Liver (tissue), 8 donors: ENCODE measurements at regions not wholly inside any gene's neighbourhood (a gene's known extent, or its start where the extent isn't known, plus 50 kb on each side); places are given as distances from the start of the nearest gene placed in this dataset.
A peak's percentile ranks its signal among the peaks of the same experiment; 100 is the strongest.

ENCODE experiments used
- DNase-seq: peaks from one replicate; pipeline ENCODE4 v3.0.0-alpha.2; 2017; ENCODE audit warnings: low spot score
- H3K27ac ChIP-seq, 2 donors: one replicate each; pipeline ENCODE4 v1.7.0; 2013; ENCODE audit warnings: inconsistent platforms in 2 of 2, low read length in 2 of 2, control low read depth in 1 of 2, low read depth in 1 of 2, mild to moderate bottlenecking in 1 of 2
- H3K27me3 ChIP-seq, 4 donors: one replicate each; pipeline versions ENCODE4 v1.6.1 to v1.7.0; 2013; ENCODE audit warnings: low read length in 3 of 4, inconsistent platforms in 1 of 4, mild to moderate bottlenecking in 1 of 4, moderate library complexity in 1 of 4; ENCODE audit not compliant: control insufficient read depth in 4 of 4, insufficient read depth in 4 of 4
- H3K36me3 ChIP-seq, 4 donors: one replicate each; pipeline versions ENCODE4 v1.6.1 to v1.7.0; 2013; ENCODE audit warnings: low read length in 3 of 4, mild to moderate bottlenecking in 3 of 4, low read depth in 1 of 4, moderate library complexity in 1 of 4; ENCODE audit not compliant: control insufficient read depth in 4 of 4, insufficient read depth in 3 of 4
- H3K4me1 ChIP-seq, 4 donors: one replicate each; pipeline versions ENCODE4 v1.6.1 to v1.7.0; 2013; ENCODE audit warnings: low read length in 3 of 4, mild to moderate bottlenecking in 3 of 4, moderate library complexity in 1 of 4; ENCODE audit not compliant: control insufficient read depth in 4 of 4, insufficient read depth in 4 of 4
- H3K4me3 ChIP-seq, 3 donors: one replicate each; pipeline versions ENCODE4 v1.6.1 to v1.7.0; 2013; ENCODE audit warnings: low read length in 3 of 3, control low read depth in 1 of 3, low read depth in 1 of 3, mild to moderate bottlenecking in 1 of 3
- H3K9ac ChIP-seq, 2 donors: one replicate each; pipeline ENCODE4 v1.7.0; 2013; ENCODE audit warnings: low read length in 2 of 2, mild to moderate bottlenecking in 2 of 2, moderate library complexity in 2 of 2, control low read depth in 1 of 2, low read depth in 1 of 2
- H3K9me3 ChIP-seq, 4 donors: one replicate each; pipeline versions ENCODE4 v1.6.1 to v1.7.0; 2013; ENCODE audit warnings: low read length in 3 of 4; ENCODE audit not compliant: control insufficient read depth in 4 of 4
- EGR1 ChIP-seq, 2 donors: IDR thresholded peaks; 2 replicates each; pipeline ENCODE4 v1.6.1; 2016 to 2018; ENCODE audit warnings: antibody characterized with exemption in 2 of 2, low read depth in 2 of 2
- FOXA1 ChIP-seq: IDR thresholded peaks from 2 replicates; pipeline ENCODE4 v1.6.1; 2016; ENCODE audit warnings: antibody characterized with exemption
- FOXA2 ChIP-seq: IDR thresholded peaks from 2 replicates; pipeline ENCODE4 v1.6.1; 2016; ENCODE audit warnings: antibody characterized with exemption
- GABPA ChIP-seq, 2 donors: IDR thresholded peaks in 1 of 2; conservative IDR thresholded peaks in 1 of 2; 2 replicates each; pipeline ENCODE4 v1.6.1; 2016; ENCODE audit warnings: antibody characterized with exemption in 2 of 2, mild to moderate bottlenecking in 1 of 2, moderate library complexity in 1 of 2
- HNF4A ChIP-seq, 2 donors: conservative IDR thresholded peaks; 2 replicates each; pipeline ENCODE4 v1.6.1; 2016; ENCODE audit warnings: antibody characterized with exemption in 2 of 2, mild to moderate bottlenecking in 2 of 2
- HNF4G ChIP-seq: IDR thresholded peaks from 2 replicates; pipeline ENCODE4 v1.6.1; 2016; ENCODE audit warnings: antibody characterized with exemption
- JUND ChIP-seq, 2 donors: IDR thresholded peaks; 2 replicates each; pipeline ENCODE4 v1.6.1; 2016; ENCODE audit warnings: antibody characterized with exemption in 2 of 2
- NR2F2 ChIP-seq: IDR thresholded peaks from 2 replicates; pipeline ENCODE4 v1.6.1; 2016; ENCODE audit warnings: antibody characterized with exemption
- RAD21 ChIP-seq, 2 donors: IDR thresholded peaks; 2 replicates each; pipeline ENCODE4 v1.6.1; 2016; ENCODE audit warnings: antibody characterized with exemption in 2 of 2, mild to moderate bottlenecking in 2 of 2
- RXRA ChIP-seq, 2 donors: IDR thresholded peaks; 2 replicates each; pipeline ENCODE4 v1.6.1; 2017 to 2018; ENCODE audit warnings: antibody characterized with exemption in 2 of 2, mild to moderate bottlenecking in 1 of 2
- SP1 ChIP-seq: IDR thresholded peaks from 2 replicates; pipeline ENCODE4 v1.6.1; 2018; ENCODE audit warnings: antibody characterized with exemption, mild to moderate bottlenecking
- TAF1 ChIP-seq: conservative IDR thresholded peaks from 2 replicates; pipeline ENCODE4 v1.6.1; 2016; ENCODE audit warnings: antibody characterized with exemption, mild to moderate bottlenecking
- YY1 ChIP-seq: IDR thresholded peaks from 2 replicates; pipeline ENCODE4 v1.6.1; 2016; ENCODE audit warnings: antibody characterized with exemption, mild to moderate bottlenecking
- WGBS: extraction: QIAGEN DNeasy Blood & Tissue Kit; methylation state at CpG from one replicate; pipeline ENCODE4 v1.1.7; 2013; 5-methylcytosine and 5-hydroxymethylcytosine counted together
- TF ChIP-seq, protein P1 (sequence below): IDR thresholded peaks from 2 replicates; pipeline ENCODE4 v1.6.1; 2016; ENCODE audit warnings: antibody characterized with exemption, mild to moderate bottlenecking
- TF ChIP-seq, protein P2 (sequence below): IDR thresholded peaks from 2 replicates; pipeline ENCODE4 v1.6.1; 2016; ENCODE audit warnings: antibody characterized with exemption
- TF ChIP-seq, protein P3 (sequence below): IDR thresholded peaks from 2 replicates; pipeline ENCODE4 v1.6.1; 2016; ENCODE audit warnings: antibody characterized with exemption
- TF ChIP-seq, protein P4 (sequence below): IDR thresholded peaks from 2 replicates; pipeline ENCODE4 v1.6.1; 2016; ENCODE audit warnings: antibody characterized with exemption
- TF ChIP-seq, protein P5 (sequence below): fragments of 150-350 bp; IDR thresholded peaks from 2 replicates; pipeline ENCODE4 v1.5.1; 2017; ENCODE audit warnings: improper control_type of control experiment, low read depth, low read length; ENCODE audit not compliant: missing input control
- donor health status: healthy.
- donor health status: healthy.
- donor health status: healthy.
- donor health status: healthy.
- donor health status: healthy.

DNA sequence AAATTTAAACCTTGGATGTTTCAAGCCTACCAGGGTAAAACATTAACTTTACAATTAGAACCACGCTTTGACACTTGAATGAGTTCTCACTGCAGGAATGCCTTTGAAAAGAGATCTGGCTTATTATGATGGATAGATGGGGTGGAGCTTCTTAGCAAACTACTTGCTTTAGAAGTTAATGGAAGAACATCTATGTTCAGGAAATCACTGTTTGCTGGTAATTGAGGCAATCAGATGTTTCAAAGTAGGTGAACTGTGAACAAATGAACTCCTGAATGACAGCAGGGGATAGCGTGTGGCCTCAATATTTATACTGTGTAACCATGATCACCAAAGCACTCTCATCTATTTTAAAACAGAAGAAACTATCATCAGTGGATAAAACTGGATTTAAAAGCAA is 383.6 kb downstream of the PIK3C3 start:
- H3K27ac ChIP-seq: peak overlapping the region; percentile 57 to 88
- 24% methylated on average over 2 of the region's 2 CpGs for WGBS
- no peaks in the 10 kb centered on the region for H3K27me3 ChIP-seq
- peak overlapping the region in 1 of 2 donors; percentile 24 for H3K9ac ChIP-seq
- H3K9me3 ChIP-seq: no peaks in the 10 kb centered on the region
- DNase-seq: no peak
- no peaks in the 10 kb centered on the region for H3K36me3 ChIP-seq
- H3K4me1 ChIP-seq: peaks cover 10 to 37% (median 27%) of the 10 kb centered on the region in 4 donors
- TF ChIP-seq, protein P1, sequence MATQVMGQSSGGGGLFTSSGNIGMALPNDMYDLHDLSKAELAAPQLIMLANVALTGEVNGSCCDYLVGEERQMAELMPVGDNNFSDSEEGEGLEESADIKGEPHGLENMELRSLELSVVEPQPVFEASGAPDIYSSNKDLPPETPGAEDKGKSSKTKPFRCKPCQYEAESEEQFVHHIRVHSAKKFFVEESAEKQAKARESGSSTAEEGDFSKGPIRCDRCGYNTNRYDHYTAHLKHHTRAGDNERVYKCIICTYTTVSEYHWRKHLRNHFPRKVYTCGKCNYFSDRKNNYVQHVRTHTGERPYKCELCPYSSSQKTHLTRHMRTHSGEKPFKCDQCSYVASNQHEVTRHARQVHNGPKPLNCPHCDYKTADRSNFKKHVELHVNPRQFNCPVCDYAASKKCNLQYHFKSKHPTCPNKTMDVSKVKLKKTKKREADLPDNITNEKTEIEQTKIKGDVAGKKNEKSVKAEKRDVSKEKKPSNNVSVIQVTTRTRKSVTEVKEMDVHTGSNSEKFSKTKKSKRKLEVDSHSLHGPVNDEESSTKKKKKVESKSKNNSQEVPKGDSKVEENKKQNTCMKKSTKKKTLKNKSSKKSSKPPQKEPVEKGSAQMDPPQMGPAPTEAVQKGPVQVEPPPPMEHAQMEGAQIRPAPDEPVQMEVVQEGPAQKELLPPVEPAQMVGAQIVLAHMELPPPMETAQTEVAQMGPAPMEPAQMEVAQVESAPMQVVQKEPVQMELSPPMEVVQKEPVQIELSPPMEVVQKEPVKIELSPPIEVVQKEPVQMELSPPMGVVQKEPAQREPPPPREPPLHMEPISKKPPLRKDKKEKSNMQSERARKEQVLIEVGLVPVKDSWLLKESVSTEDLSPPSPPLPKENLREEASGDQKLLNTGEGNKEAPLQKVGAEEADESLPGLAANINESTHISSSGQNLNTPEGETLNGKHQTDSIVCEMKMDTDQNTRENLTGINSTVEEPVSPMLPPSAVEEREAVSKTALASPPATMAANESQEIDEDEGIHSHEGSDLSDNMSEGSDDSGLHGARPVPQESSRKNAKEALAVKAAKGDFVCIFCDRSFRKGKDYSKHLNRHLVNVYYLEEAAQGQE: no peak
- TF ChIP-seq HNF4A (conservative IDR thresholded peaks at IDR 0.05) (peak in 1 of 2 donors; percentile 56), FOXA2 (no peak), RXRA (IDR thresholded peaks at IDR 0.05) (peak; percentile 29 to 73), EGR1 (IDR thresholded peaks at IDR 0.05; ENCODE audit: low read depth in 2 of 2) (no peak), RAD21 (IDR thresholded peaks at IDR 0.05) (peak in 1 of 2 donors; percentile 16), GABPA (IDR thresholded peaks at IDR 0.05 in 1 of 2, conservative IDR thresholded peaks at IDR 0.05 in 1 of 2) (no peak), SP1 (no peak), YY1 (peak; percentile 49), FOXA1 (no peak), HNF4G (peak; percentile 8)
- no peak overlapping the region for H3K4me3 ChIP-seq

DNA sequence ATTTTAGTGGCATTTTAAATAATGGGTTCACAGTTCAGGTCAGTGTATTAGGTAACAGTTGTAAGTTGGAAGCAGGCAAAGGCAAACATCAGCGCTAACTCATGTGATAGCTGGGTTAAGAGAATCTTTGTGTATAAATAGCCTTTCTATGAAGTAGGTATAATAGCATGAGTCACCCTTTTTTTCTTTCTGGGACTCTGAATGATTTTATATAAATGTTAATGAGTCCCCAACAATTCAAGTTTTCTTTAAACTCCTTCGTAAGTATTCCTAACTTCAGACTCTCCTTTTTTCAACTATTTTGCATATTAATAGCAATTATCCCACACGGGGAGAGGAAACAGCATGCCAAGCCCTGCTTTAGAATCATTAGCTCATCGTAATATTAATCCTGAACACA is 384.3 kb downstream of the PIK3C3 start:
- Histone ChIP-seq H3K27ac (peak overlapping the region; percentile 88 to 89), H3K9ac (peak overlapping the region in 1 of 2 donors; percentile 85), H3K36me3 (no peaks in the 10 kb centered on the region), H3K4me3 (no peak overlapping the region), H3K9me3 (no peaks in the 10 kb centered on the region), H3K27me3 (no peaks in the 10 kb centered on the region), H3K4me1 (peaks cover 10 to 37% (median 27%) of the 10 kb centered on the region in 4 donors)
- DNase-seq: no peak
- 24% methylated on average over 4 of the region's 4 CpGs for WGBS
- TF ChIP-seq GABPA (IDR thresholded peaks at IDR 0.05 in 1 of 2, conservative IDR thresholded peaks at IDR 0.05 in 1 of 2) (no peak), HNF4G (peak; percentile 20), RXRA (IDR thresholded peaks at IDR 0.05) (peak; percentile 47 to 71), JUND (IDR thresholded peaks at IDR 0.05) (peak; percentile 78 to 94), SP1 (peak; percentile 54), TAF1 (no peak), HNF4A (conservative IDR thresholded peaks at IDR 0.05) (peak; percentile 69 to 75), FOXA2 (peak; percentile 52), YY1 (no peak), FOXA1 (peak; percentile 59), RAD21 (IDR thresholded peaks at IDR 0.05) (no peak), NR2F2 (no peak), EGR1 (IDR thresholded peaks at IDR 0.05; ENCODE audit: low read depth in 2 of 2) (no peak)
- TF ChIP-seq, protein P2, sequence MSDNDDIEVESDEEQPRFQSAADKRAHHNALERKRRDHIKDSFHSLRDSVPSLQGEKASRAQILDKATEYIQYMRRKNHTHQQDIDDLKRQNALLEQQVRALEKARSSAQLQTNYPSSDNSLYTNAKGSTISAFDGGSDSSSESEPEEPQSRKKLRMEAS: no peak
- TF ChIP-seq, protein P1: no peak
- TF ChIP-seq, protein P3, sequence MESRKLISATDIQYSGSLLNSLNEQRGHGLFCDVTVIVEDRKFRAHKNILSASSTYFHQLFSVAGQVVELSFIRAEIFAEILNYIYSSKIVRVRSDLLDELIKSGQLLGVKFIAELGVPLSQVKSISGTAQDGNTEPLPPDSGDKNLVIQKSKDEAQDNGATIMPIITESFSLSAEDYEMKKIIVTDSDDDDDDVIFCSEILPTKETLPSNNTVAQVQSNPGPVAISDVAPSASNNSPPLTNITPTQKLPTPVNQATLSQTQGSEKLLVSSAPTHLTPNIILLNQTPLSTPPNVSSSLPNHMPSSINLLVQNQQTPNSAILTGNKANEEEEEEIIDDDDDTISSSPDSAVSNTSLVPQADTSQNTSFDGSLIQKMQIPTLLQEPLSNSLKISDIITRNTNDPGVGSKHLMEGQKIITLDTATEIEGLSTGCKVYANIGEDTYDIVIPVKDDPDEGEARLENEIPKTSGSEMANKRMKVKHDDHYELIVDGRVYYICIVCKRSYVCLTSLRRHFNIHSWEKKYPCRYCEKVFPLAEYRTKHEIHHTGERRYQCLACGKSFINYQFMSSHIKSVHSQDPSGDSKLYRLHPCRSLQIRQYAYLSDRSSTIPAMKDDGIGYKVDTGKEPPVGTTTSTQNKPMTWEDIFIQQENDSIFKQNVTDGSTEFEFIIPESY: peak; percentile 10
- TF ChIP-seq, protein P4, sequence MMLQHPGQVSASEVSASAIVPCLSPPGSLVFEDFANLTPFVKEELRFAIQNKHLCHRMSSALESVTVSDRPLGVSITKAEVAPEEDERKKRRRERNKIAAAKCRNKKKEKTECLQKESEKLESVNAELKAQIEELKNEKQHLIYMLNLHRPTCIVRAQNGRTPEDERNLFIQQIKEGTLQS: peak; percentile 38
- TF ChIP-seq, protein P5, sequence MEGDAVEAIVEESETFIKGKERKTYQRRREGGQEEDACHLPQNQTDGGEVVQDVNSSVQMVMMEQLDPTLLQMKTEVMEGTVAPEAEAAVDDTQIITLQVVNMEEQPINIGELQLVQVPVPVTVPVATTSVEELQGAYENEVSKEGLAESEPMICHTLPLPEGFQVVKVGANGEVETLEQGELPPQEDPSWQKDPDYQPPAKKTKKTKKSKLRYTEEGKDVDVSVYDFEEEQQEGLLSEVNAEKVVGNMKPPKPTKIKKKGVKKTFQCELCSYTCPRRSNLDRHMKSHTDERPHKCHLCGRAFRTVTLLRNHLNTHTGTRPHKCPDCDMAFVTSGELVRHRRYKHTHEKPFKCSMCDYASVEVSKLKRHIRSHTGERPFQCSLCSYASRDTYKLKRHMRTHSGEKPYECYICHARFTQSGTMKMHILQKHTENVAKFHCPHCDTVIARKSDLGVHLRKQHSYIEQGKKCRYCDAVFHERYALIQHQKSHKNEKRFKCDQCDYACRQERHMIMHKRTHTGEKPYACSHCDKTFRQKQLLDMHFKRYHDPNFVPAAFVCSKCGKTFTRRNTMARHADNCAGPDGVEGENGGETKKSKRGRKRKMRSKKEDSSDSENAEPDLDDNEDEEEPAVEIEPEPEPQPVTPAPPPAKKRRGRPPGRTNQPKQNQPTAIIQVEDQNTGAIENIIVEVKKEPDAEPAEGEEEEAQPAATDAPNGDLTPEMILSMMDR: no peak
